HG03103 (cell line): ENCODE measurements at regions not wholly inside any gene's neighbourhood (a gene's known extent, or its start where the extent isn't known, plus 50 kb on each side); places are given as distances from the start of the nearest gene placed in this dataset.

Experiments used
- ATAC-seq: cut with Tn5 transposase; IDR thresholded peaks from one replicate; pipeline ENCODE4 v1.9.1; 2021; ENCODE audit warnings: low read depth; ENCODE audit not compliant: unreplicated experiment

DNA sequence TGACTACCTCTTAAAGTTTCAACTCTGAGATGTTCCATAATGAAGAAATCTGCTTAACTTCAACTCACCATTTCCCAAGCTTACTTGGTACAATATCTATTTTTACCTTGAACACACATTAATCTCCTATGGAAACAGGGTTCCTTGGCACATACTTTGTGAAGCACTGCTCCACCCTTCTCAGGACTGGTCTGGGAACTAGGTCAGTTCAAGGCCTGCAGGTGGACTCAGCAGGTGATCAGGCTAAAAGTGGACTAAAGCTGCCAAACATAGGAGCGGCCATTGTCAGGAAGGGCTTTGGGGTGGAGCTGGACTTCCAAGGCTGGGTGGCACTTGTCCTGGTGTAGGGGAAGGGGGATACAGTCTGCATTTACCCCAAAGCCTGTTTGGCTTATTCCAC is 202.3 kb downstream of the NUAK1 start:
- ATAC-seq: no peak

DNA sequence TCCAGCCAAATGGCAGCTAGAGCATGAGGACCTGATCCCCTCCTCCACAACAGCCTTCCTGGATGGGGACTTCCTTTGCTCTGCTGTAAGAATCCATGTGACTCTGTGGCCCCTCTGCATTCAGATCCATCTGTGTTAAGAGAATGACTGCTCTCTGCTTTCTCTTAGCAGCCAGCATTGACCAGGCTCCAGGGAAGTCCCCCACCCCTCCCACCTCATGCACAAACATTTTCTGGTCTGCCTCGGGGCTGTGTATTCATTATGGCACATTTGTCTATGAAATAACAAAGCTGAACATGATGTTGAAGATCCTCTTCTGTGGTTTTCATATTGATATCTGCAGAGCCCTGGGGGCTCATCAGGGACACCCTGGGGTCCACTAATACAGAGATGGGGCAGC is 201.7 kb downstream of the NUAK1 start:
- no peak for ATAC-seq

DNA sequence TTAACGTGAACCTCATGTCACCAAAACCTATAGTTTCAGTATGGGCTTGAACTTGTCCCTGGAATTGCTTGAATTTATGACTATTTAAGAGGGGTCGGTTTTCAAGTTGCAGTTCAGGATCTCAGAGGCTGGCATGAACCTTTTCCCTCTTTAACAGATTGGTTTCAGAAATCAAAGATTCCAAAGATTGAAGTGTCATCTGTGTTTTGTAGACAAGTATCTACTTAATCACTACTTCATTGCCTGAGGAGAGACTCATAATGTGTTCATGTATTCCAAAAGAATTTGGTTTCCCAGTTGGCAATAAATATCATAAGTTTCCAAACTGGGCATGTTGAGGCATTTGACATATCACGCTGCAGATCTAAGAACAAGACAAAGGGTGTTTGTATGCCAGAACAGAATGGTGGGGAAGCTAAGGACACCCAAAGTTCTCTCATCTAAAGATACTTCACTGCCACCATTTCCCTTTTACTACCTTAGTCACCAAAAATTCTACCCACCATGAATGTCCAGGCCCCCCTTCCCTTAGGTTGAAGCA is 199.5 kb downstream of the NUAK1 start:
- no peak for ATAC-seq

DNA sequence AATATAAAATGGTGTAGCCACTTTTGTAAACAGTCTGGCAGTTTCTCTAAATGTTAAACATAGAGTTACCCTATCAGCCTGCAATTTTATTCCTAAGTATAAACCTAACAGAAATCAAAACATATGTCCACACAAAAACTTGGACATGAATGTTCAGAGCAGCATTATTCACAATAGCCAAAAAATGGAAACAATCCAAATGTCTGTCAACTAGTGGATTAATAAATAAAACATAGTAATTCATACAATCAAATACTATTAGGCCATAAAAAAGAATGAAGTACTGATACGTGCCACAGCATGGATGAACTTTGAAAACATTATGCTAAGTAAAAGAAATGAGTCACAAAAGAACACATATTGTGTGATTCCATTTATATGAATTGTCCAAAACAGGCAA is 196.5 kb downstream of the NUAK1 start:
- ATAC-seq: no peak

DNA sequence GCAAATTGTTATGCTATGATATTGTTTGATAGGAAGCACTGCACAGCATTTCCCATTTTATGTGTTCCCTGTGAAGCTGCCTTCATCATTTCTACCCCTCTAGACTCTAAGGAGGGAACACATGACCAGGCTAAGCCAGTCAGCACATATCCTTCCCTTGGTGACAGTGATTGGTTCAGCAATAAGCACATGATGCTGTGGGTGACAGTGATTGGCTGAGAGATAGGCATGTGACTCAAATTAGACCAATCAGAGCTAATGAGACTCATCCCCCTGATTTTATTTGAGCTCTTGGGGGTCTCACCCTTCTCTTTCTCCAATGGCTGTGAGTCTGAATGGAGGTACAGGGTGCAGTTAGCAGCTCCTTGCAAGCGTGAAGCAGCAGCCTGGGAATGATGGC is 195.2 kb downstream of the NUAK1 start:
- no peak for ATAC-seq

DNA sequence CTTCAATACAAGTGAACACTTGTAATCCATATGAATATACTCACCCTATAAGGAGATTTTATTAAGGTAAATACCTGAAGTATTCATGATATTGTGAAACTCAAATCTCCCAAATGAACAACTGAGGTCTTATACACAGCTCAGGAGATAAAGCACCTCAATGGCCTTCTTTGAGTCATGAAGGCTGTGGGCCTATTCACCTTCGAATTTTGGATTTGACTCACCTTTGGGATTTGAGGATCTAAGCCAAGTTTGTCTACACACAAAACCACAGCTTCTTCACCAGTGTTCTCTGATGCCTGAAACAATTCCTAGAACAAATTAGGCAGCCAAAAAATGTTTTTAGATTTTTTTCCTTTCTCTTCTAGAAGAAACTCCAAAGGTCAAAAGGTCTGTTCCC is 194.1 kb downstream of the NUAK1 start:
- ATAC-seq: no peak

DNA sequence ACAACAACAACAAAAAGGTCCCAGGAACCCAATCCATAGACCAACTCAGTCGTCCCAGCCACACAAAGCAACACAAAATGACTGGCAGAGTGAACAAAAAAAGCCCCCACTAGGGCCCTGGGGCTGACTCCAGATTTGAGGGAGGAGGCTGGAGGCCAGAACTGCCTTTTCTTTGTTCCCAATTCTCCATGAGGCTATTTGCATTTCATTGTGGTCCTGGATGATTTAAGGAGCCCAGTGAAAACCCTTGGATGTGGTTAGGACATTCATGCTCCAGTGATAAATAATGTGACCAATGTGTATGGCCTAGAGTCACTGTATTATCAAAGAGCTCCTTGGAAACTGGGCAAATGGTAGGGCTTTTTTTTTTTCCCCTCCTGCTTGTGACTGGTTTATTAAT is 192.9 kb downstream of the NUAK1 start:
- no peak for ATAC-seq

DNA sequence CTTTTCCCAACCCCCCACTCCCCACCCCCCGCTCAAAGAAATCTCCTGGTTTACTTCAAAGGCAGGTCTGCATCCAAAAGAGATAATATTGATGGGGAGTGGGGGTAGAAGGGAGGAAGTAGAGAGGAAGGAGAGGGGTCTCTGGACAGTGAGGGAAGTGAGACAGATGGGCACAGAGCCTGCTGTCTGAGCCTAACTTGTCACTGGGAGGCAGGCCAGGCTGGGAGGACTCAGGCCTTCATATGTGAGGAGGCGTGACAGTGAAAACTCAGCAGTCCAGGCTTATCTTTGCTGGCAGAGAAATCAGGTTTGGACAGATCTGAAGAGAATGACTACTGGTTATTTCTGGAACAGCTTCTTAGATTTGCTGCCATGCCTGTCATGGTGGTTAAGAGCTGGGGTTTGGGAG is 192.3 kb downstream of the NUAK1 start:
- no peak for ATAC-seq

DNA sequence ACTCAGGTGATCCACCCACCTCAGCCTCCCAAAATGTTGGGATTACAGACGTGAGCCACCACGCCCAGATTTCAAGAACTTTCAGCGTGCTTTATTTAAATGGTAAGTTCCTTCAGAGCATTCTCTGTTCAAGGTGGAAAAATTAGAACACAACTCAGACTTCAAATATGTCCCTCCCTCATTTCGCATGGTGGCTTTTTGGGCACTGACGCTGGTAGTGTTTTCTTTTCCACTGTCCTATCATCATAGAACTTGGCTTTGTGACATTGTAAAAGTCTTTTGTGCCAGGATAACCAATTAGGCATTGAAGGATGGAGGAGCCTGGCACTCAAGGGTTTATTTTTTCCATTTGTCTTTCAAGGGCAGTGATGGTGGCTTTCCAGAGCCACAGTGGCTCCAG is 190.8 kb downstream of the NUAK1 start:
- no peak for ATAC-seq

DNA sequence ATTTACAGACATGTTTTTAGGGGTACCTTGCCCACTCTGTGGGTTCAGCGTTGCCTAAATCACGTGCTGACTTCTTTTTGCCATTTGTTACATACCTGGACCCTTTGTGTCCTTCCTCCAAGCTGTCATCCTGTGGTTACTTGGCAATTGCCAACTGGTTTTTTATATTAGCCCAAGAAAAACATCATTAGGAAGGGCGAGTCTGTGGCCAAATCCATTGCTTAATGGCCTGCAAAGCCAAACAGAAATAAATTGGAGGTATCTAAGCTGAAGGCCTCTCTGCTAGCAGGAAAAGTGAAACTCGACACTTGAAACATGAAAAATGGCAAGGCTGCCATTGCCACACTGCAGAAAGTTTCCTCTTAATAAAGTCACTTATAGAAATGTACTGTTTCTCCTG is 190.4 kb downstream of the NUAK1 start:
- no peak for ATAC-seq

DNA sequence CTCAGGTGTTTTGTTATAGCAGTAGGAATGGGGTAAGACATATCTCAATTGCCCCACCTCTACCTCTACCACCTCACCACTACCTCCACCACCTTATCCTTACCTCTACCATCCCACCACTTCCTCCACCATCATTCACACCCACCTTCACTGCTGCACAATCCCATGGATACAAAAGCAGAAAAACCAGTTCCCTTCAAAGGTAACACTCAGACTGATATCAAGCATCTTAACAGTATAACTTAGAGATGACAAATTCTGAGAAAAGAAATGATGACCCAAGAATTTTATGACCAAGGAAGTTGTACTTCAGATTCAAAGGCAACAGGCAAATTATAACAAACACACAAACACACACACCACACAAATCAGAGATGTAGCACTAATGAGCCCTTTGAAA is 189.4 kb downstream of the NUAK1 start:
- no peak for ATAC-seq

DNA sequence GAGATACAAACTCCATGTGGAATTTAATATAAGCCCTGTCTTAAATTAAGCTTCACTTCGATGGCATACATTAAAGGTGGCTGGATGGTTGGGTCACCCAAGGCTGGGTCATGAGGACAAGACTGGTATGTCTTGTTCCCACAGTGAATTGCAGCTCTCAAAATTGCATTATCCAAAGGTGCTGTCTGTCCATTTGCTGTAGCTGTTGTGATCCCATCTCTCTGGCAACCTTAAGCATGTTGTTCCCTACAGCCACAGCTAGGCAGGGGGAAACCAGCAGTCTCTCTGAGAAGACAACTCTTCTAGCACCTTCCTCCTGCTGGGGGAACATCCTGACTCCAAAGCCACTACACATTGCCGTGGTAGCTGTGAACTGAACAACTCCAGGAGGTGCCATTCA is 187.0 kb downstream of the NUAK1 start:
- no peak for ATAC-seq

DNA sequence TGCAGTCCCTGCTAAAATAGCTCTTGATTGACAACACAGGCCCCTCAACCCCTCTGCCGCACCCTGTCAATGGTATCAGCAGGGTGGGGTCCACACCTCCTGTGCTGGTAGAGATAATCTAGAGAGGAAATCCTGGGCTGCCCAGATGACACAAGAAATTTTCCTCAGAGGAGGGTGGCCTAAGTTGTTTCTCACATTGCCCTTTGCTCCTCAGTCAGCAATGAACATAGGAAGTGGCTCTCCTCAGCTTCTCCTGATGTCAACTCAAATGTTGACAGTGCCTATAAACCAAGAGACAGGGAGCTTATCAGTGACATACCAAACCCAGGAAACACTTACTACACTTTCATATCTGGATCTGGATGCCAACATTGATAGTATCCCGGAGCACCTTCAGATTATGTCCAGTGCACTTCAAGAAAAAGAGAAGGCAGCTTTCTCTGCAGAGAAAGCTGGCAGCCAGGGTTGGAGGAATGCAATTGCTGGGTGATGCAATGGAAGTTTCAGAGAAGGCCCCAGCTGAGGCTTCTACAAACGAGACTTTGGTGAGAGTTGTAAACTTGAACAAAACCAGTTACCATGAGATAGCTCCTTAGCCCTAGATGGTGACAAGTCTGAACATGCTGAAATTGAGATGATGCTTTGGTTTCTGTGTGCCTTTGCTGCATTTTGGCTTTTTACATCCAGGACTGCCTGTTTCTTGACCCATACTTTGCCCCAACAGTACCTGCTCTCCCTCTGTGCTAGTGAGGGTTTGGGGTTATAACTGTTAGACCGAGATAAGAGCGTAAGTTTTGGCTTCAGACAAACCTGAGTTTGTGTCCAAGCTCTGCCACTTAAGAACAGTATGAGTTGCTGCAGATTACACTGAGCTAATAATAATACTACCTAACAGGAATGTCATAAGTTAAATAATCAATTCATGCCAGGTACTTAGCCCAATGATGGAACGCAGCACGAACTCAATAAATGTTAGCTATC is 183.5 kb downstream of the NUAK1 start:
- no peak for ATAC-seq

DNA sequence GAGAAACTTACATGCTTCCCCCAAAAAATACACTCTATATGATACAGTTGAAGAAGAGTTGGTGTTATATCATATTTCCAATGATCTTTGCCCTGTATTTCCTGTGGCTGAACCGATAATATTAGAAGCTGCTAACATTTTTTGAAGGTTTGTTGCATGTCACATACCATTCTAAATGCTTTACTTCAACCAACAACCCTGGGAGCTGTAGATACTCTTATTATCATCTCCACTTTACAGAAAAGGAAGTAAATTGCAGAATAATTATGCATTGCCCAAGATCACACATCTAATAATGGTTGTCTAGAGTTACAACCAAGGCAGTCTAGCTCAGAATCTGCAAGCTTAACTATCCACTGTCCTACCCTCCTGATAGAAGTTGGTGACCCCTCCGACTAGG is 182.8 kb downstream of the NUAK1 start:
- ATAC-seq: no peak

DNA sequence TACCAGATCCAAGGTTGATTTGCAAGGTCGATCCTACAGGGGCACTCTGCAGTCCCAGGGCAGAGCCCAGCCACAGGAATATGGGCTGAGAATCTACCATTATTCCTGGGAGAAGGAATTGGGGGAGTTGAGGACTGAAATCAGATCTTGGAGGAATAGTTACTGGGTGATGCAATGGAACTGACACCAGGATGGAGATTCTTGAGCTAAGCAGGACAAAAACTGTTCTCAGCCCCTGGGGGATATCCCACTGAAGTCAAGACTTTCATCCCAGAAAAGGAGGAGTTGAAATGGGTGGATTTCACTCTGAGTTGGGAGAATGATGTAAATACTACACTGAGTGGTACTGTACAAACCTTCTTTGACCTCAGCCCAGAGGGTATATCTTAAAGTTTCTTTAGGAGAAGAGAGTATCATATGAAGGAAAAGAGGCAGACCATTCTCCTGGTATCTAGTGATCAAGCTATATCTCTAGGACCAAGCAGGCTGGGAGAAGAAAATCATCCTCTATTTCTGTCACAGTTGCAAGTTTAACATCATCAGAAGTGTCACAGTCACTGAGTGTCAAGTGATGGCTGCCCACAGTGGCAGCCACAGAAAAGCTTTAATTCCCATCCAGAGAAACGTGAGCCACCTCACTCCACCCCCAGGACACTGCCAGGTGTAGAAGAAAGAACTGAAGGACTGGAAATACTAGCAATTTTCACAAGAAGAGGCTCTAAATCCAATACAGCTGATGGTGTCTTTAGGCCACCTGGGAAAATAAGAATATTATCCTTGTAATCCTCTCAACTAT is 181.9 kb downstream of the NUAK1 start:
- no peak for ATAC-seq

DNA sequence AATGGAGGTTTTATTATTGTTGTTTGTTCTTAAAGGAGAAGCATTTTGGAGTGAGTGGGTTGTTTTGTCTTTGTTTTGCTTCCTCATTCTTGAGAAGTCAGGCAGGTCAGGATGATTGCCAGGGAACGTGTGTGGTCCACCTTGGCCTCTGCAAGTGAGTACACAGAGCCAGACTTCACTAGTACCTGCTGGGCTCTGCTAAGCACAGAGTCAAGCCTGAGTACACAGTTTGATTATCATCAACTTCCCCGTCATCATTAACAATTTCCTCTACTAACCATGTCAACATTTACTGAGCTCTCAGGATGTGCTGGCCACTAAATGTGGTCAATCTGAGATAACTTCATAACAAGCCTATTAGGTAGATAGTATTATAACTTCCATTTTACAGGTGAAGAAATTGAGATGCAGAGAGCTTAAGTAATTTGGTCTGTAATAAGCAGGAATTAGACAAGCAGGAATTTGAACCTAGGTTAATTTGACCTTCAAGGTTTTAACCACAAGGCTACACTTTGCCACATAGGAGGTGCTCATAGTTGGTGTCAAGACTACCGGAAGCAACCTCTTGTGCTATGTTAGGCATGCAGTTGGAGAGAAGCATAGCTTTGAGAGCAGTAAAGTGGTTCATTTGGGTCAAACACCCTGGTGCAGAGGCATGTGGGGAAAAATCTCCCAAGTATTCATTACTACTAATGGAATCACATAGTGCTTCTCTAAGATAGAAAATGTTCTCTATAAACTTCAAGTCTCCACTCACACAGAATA is 178.3 kb downstream of the NUAK1 start:
- ATAC-seq: no peak

DNA sequence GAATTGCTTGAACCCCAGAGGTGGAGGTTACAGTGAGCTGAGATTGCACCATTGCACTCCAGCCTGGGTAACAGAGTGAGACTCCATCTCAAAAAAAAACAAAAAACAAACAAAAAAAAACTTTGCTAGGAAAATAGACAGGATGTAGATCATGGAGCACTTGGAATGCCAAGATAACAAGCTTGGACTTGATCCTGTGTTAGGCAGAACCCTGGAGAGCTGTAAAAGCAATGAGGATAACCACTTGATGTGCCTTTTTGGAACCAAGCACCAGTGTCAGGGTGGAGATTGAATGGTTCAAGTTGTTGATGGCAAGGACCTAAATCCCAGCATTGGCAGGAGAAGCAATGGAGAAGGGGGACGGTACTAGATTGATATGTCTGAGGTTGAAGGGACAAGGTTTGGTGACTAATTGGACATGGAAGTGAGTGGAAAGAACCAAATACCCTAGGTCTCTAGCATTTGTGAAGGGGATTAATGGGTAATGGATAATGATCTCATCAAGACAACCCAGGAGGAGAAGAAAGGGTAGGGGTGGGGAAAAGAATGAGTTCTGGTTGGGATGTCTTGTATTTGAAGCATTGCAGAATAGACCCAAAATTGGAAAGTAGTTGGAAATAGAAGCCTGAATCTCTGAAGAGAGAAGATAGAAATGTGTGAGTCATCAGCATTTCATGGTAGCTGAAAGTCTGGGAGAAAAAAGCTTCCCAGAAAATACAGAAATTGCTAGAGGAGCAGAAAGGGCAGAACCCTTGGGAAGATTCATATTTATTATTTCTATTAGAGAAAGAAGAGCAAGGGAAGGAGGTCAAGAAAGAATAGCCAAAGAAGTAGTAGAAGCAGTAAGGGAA is 176.7 kb downstream of the NUAK1 start:
- ATAC-seq: no peak

DNA sequence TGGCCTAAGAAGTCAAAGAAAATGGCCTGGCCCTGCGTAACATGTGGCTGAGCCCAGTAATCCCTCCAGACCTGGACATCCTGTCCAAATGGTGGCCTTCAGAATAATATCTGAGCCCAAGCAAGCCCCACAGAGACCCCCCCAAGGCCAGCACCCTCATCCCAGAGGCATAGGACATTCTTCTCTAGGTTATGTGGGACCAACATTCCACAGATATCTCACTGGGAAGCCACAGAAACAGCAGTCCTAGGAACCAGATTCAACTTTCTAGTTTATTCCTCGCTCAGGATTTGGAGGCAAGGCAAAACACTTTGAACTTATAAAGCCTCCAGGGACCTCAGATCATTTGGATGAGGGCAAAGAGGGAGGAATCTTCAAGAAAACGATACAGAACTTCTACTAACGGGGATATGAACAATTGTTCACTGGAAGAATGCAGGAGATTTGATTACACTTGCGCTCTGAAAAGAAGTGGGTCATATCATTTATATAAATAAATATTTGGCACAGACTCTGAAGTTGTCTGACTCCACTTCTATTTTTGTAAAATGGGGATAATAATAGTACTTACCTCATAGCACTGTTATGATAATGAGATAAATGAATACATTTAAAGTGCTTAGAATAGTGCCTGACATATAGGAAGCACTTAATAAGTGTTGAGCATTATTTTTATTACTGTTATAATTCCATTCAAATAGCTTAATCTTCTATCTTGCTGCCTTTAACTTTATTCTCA is 171.5 kb downstream of the NUAK1 start:
- no peak for ATAC-seq

DNA sequence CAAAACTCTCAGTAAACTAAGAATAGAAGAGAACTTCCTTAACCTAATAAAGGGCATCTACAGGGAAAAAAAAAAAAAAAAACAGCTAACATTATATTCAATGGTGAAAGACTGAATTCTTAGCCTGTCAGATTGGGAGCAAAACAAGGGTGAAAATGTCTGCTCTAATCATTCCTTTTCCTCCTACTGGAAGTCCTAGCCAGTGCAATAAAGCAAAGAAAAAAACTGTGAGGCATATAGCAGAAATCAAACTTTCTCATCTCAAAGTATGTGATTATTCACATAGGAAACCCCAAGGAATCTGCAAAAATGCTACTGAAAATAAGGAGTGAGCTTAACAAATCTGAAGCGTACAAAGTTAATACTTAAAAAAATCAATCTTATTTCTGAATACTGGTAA is 170.7 kb downstream of the NUAK1 start:
- no peak for ATAC-seq
